ENCODE measurements at regions not wholly inside any gene's neighbourhood (a gene's known extent, or its start where the extent isn't known, plus 50 kb on each side); places are given as distances from the start of the nearest gene placed in this dataset.

GRCh38 chr1:208564466-208564865 is 320.3 kb upstream of the PLXNA2 start:
- H3K4me3 ChIP-seq (ENCODE audit: low read length), result no peak overlapping the region
- no peak for DNase-seq (ENCODE audit: low read depth)
- TF ChIP-seq CTCF (IDR thresholded peaks at IDR 0.05; ENCODE audit: insufficient read depth, low read depth, low read length, missing control alignments), result no peak

GRCh38 chr1:208565756-208566440 is 321.7 kb upstream of the PLXNA2 start:
- DNase-seq (ENCODE audit: low read depth), result no peak
- H3K4me3 ChIP-seq (ENCODE audit: low read length), result no peak overlapping the region
- no peak for TF ChIP-seq CTCF (IDR thresholded peaks at IDR 0.05; ENCODE audit: insufficient read depth, low read depth, low read length, missing control alignments)

GRCh38 chr1:208569181-208569580 is 325.0 kb upstream of the PLXNA2 start:
- no peak overlapping the region for H3K4me3 ChIP-seq (ENCODE audit: low read length)
- peak; percentile 51 for DNase-seq (ENCODE audit: low read depth)
- no peak for TF ChIP-seq CTCF (IDR thresholded peaks at IDR 0.05; ENCODE audit: insufficient read depth, low read depth, low read length, missing control alignments)

GRCh38 chr1:208570362-208570761 is 326.2 kb upstream of the PLXNA2 start:
- H3K4me3 ChIP-seq (ENCODE audit: low read length), result no peak overlapping the region
- no peak for DNase-seq (ENCODE audit: low read depth)
- no peak for TF ChIP-seq CTCF (IDR thresholded peaks at IDR 0.05; ENCODE audit: insufficient read depth, low read depth, low read length, missing control alignments)

GRCh38 chr1:208576425-208576824 is 332.2 kb upstream of the PLXNA2 start:
- TF ChIP-seq CTCF (IDR thresholded peaks at IDR 0.05; ENCODE audit: insufficient read depth, low read depth, low read length, missing control alignments), result no peak
- H3K4me3 ChIP-seq (ENCODE audit: low read length), result no peak overlapping the region
- DNase-seq (ENCODE audit: low read depth), result no peak

- no peak for TF ChIP-seq CTCF (IDR thresholded peaks at IDR 0.05; ENCODE audit: insufficient read depth, low read depth, low read length, missing control alignments)
- no peak for DNase-seq (ENCODE audit: low read depth)
- H3K4me3 ChIP-seq (ENCODE audit: low read length), result no peak overlapping the region
Measured at GRCh38 chr1:208577381-208577905, 333.3 kb upstream of the PLXNA2 start.

- no peak overlapping the region for H3K4me3 ChIP-seq (ENCODE audit: low read length)
- no peak for TF ChIP-seq CTCF (IDR thresholded peaks at IDR 0.05; ENCODE audit: insufficient read depth, low read depth, low read length, missing control alignments)
- DNase-seq (ENCODE audit: low read depth), result no peak
Measured at GRCh38 chr1:208581209-208581608, 337.0 kb upstream of the PLXNA2 start.
